ENCODE measurements at regions not wholly inside any gene's neighbourhood (a gene's known extent, or its start where the extent isn't known, plus 50 kb on each side); places are given as distances from the start of the nearest gene placed in this dataset.
"Not testable (repeated sequence)": the region's sequence is repeated elsewhere in the genome, so short reads cannot be mapped to it uniquely, and the experiment has no call there.

GRCh38 chr1:196090226-196090625, 518.0 kb downstream of the KCNT2 start:
- no peak for DNase-seq (ENCODE audit: low read depth)

DNA sequence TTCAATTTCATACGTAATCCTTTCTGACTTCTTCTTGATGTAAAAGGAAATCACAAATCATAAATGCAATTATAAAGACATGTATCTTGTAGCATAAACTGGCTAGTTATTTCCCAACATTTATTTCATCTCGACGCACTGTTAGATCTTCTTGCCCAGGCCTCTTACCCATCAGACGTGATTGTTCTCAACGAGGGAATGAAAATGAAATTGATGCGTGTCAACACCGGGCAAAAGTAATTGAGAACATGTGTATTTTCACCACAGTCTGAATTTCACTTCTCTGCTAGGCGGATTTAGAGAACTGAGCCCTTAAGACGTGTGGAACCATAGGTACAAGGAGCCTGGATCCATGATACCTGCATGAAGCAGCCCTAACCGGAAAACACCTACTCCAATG, 519.7 kb downstream of the KCNT2 start:
- DNase-seq (ENCODE audit: low read depth), result no peak

- no peak for DNase-seq (ENCODE audit: low read depth)
These were observed 529.5 kb downstream of the KCNT2 start for GRCh38 chr1:196078691-196079090.

DNA sequence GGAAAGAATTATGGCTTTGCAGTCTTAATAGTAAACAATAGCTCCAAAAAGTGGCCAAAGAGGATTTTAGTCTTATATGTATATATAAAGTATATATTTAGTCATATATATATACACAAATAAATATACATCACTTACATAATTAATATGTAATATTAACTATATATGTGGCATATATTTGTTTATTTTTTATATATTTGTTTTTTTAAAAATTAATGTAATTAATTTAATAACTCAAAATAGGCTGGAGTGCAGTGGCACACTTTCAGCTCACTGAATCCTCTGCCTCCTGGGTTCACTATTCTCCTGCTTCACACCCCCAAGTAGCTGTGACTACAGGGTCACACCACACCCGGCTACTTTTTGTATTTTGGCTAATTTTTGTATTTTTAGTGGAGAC, 532.6 kb downstream of the KCNT2 start:
- DNase-seq (ENCODE audit: low read depth), result no peak

GRCh38 chr1:196074182-196074581, 534.1 kb downstream of the KCNT2 start:
- DNase-seq (ENCODE audit: low read depth), result no peak

DNA sequence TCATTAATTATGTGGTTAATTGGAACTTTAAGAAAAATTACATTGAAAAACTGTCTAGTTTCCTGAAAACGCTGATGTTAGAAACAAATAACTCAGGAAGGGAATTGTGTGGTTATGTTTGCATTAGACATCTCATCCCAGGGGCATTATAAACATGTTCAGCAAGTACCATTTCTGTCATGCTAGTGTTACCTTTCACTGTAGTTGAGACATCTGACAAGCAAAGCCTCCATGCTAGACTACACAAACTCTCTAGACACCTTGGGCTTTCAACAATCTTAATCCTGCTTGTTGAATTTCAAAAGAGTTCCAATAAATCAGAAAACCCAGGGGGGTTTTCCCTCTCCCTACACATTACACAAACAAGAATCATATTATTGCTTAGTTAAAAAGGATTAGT, 536.8 kb downstream of the KCNT2 start:
- DNase-seq (ENCODE audit: low read depth), result no peak

GRCh38 chr1:196070940-196071339, 537.3 kb downstream of the KCNT2 start:
- no peak for DNase-seq (ENCODE audit: low read depth)

DNA sequence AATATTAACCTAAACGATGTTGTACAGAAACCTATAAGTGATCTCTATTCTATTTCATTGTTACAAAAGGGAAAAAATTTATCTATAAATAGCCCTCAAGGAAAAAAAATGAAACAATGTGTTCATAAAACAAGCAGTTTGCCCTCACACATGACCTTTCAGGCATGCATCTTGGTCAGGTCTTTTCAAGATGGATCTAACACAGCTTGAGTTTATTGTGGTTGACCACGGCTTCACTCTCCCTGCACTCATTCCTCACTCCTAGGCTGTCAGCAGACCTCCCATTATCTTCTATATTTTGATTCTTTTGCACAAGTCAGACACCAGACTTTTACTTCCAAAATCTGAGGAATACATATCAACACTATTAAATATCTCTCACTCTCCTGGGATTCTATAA, 544.3 kb downstream of the KCNT2 start:
- no peak for DNase-seq (ENCODE audit: low read depth)

DNA sequence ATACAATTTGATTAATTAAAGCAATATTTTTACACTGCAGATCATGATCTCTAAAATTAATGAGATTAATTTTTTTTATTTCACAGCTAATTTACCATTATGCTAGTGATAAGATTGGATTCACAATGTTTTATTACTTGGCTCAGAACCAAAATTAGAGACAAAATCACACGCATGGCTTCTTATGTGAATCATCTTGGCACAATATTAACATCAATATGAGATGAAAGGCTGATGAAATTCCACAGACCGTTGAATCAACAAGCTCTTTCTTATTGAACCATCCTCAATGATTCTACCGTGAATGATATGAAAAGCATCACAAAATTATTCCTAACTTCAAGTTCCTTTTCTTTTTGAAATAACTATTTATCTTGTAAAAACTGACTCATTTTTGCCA, 544.9 kb downstream of the KCNT2 start:
- no peak for DNase-seq (ENCODE audit: low read depth)

DNA sequence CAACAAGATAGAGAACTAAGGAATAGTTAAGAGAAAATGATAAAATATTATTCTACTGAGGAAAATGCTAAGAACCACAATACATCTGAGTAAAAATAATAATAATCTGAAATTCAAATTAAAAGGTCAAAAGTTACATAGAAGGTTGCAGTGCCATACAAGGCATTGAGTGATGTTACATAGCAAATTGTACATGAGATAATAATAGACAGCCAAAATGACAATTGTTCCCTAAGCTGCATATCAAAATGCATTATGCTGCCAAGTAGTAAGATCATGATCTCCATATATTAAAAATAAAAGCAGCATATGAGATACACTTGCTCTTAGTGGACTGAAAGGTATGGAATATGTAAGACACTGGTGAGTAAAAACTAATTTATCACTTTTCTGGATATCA, 547.7 kb downstream of the KCNT2 start:
- DNase-seq (ENCODE audit: low read depth), result no peak

- DNase-seq (ENCODE audit: low read depth), result no peak
These were observed 549.0 kb downstream of the KCNT2 start for GRCh38 chr1:196059210-196059609.

DNA sequence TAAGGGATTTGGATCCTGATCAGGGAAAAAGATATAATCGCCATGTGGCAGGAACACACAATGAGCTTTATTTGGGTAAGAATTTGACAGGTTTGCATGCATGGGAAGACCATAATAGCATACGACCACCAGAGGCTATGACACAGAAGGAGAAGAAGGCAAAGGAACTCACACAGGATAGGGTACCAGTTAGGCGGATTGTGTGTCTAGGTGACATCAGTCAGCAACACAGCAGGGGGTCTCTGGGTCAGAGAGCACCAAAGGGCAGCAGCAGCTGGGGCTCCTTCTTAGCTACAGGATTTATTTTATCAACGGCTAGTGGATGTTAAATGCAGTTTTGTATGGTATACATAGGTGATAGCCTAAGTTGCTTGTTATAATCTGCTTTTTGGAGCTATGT, 551.3 kb downstream of the KCNT2 start:
- no peak for DNase-seq (ENCODE audit: low read depth)

- no peak for DNase-seq (ENCODE audit: low read depth)
These were observed 558.8 kb downstream of the KCNT2 start for GRCh38 chr1:196049407-196049806.

DNA sequence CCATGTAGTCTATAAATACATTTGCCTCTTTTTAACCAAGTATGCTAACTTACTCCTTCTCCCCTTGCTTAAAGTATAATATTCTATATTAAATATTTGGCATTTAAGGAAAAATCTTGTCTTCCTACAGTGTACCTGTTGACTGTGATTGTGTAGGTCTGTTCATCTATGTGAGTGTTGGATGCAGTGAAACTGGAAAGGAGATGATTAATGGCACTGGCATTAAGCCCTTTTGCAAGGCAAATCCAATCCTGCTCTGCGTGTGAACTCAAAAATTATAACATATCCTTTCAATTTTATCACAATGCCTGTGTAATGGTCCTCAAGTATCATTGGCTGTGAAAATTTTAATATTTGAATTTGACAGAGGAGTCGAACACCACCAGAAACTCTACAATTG, 565.0 kb downstream of the KCNT2 start:
- no peak for DNase-seq (ENCODE audit: low read depth)

DNA sequence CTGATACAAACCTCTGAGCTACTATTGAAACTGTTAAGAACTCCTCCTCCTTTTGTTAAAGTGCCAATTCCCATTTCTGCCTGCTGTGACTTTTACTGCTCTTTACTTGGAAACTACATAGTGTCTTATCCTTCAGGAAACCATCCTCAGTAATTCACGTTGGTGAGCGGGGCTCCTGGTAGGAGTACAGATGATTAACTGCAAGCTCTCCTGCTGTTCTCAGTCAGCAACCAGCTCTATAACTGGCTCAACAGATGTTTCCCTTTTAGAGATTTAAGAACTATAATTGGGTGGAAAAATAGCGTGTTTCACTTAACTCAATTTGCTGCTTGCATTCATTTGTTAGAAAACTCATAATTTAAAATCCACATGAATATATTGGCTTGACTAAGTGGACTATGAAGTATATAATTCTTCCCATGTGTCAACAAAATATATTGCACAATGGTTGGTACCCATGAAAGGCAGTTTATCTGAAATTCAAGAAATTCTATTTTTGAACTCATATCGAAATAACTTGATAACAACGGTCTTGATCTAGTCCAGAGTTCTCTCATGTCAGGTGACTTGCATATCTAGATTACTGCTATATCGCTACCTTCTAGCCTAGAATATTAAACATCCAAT, 574.0 kb downstream of the KCNT2 start:
- DNase-seq (ENCODE audit: low read depth), result no peak

- DNase-seq (ENCODE audit: low read depth), result not testable (repeated sequence)
These were observed 576.9 kb downstream of the KCNT2 start for GRCh38 chr1:196031387-196031786.

- no peak for DNase-seq (ENCODE audit: low read depth)
These were observed 577.8 kb downstream of the KCNT2 start for GRCh38 chr1:196030455-196030854.

DNA sequence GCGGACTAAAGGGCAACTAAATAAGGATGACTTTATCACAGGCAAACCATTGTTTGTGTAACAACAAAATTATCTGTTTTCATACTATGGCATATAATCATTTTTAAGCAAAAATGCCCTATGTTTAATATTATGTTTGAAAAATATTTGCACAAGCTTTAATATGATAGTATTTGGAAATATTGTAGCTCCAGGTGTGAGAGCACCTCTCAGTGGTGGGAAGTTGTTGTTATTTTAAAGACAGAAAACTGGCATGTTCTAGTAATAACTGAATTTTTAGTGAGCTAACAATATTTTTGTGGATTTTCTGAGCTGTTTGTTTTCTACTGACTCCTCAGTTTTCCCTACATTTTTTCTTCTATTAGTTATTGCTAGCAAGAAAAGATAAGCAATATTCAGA, 578.8 kb downstream of the KCNT2 start:
- DNase-seq (ENCODE audit: low read depth), result no peak

DNA sequence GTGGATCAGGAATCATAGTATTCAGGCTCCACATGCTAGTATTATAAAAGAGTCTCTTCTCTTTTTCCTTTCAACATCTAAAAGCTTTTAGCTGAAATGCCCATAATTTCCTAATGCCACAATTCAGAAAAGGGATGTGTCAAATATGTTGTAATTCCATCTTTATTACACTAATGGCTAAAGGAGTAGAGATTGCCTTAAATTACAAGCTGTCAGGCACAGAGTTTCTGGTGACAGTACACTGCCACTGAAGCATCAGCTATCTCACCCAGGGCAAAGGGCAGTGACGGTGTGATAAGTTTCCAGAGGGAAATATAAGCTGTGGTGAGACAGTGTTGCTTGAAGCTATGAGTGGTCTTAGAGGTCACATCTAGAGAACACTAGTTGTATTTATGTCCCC, 581.1 kb downstream of the KCNT2 start:
- DNase-seq (ENCODE audit: low read depth), result no peak

GRCh38 chr1:196021174-196021573, 587.1 kb downstream of the KCNT2 start:
- DNase-seq (ENCODE audit: low read depth), result not testable (repeated sequence)

DNA sequence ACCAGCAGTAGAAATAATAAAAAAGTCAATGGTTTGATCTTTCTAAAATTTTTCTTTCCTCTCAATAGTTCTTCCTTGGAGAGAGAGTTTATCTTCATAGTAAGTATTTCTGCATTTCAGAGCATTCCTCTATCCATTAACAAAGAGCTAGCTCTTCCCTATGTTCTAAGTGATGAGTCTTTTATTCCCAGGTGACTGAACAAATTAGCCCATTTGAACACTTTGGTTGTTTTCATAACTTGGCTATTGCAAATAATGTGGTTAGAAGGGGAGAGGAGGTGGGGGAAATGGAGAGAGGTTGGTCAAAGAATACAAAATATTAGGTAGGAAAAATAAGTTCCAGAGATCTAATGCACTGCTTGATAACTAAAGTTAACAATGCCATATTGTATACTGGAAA, 598.9 kb downstream of the KCNT2 start:
- no peak for DNase-seq (ENCODE audit: low read depth)

GRCh38 chr1:196007763-196008162, 600.5 kb downstream of the KCNT2 start:
- DNase-seq (ENCODE audit: low read depth), result no peak

- no peak for DNase-seq (ENCODE audit: low read depth)
These were observed 602.8 kb downstream of the KCNT2 start for GRCh38 chr1:196005426-196005825.

DNA sequence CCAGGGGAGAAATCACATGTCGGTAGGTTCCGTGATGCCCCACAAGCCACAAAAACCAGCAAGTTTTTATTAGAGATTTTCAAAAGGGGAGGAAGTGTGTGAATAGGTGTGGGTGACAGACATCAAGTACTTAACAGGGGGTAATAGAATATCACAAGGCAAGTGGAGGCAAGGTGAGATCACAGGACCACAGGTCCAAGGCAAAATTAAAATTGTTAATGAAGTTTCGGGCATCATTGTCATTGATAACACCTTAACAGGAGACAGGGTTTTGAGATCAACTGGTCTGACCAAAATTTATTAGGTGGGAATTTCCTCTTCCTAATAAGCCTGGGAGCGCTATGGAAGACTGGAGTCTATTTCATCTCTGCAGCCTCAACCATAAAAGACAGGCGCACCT, 603.9 kb downstream of the KCNT2 start:
- not testable (repeated sequence) for DNase-seq (ENCODE audit: low read depth)

DNA sequence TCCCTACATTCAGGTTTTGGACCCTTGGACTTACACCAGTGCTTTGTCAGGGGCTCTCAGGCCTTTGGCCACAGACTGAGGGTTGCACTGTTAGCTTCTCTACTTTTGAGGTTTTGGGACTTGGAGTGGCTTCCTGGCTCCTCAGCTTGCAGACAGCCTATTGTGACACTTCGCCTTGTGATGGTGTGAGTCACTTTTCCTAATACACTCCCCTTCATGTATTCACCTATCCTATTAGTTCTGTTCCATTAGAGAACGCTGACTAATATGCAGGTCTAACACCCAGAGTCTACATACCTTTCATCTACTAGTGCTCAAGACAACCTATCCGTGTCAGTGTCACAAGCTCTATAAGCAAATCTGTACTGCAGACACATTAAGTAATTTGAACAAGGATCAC, 605.3 kb downstream of the KCNT2 start:
- no peak for DNase-seq (ENCODE audit: low read depth)
